Hippocampal formation (tissue), 2 donors: ENCODE measurements at regions not wholly inside any gene's neighbourhood (a gene's known extent, or its start where the extent isn't known, plus 50 kb on each side); places are given as distances from the start of the nearest gene placed in this dataset.
A peak's percentile ranks its signal among the peaks of the same experiment; 100 is the strongest.

Experiments
- DNase-seq, 2 donors: peaks; one replicate each; lab custom pipeline; 2025; lab: John Stamatoyannopoulos, UW

- DNase-seq, result no peak
These were observed 177.1 kb downstream of the PARM1 start for GRCh38 chr4:75110061-75110460.

GRCh38 chr4:75107755-75108612 is 175.1 kb downstream of the PARM1 start:
- peak in 1 of 2 donors; percentile 43 for DNase-seq

- DNase-seq, result no peak
These were observed 169.8 kb downstream of the PARM1 start for GRCh38 chr4:75102787-75103085.

GRCh38 chr4:75101906-75102786 is 169.2 kb downstream of the PARM1 start:
- DNase-seq, result no peak
